GM23338 (cell line): ENCODE measurements at regions not wholly inside any gene's neighbourhood (a gene's known extent, or its start where the extent isn't known, plus 50 kb on each side); places are given as distances from the start of the nearest gene placed in this dataset.

Experiments used
- CREB1 ChIP-seq: fragments of 250-450 bp; sonication (Bioruptor Pico); IDR thresholded peaks from 2 replicates; pipeline ENCODE4 v1.5.0; 2020; ENCODE audit warnings: low read depth, mild to moderate bottlenecking, moderate library complexity
- CTCF ChIP-seq, 2 experiments: fragments of 200-600 bp in 1 of 2; sonication (generic) in 1 of 2; conservative IDR thresholded peaks; 2 replicates each; pipeline versions ENCODE4 v1.5.1 to v1.6.1; 2016 to 2017; ENCODE audit warnings: antibody characterized with exemption in 2 of 2, low read depth in 2 of 2, mild to moderate bottlenecking in 2 of 2, moderate library complexity in 1 of 2
- EZH2 ChIP-seq: fragments of 200-600 bp; sonication (generic); IDR thresholded peaks from one replicate; pipeline ENCODE4 v1.8.0; 2017; ENCODE audit warnings: antibody characterized with exemption, mild to moderate bottlenecking, low read depth; ENCODE audit not compliant: unreplicated experiment
- EZH2phosphoT487 ChIP-seq: fragments of 200-600 bp; sonication (generic); IDR thresholded peaks from one replicate; pipeline ENCODE4 v1.8.1; 2018; ENCODE audit warnings: antibody characterized with exemption; ENCODE audit not compliant: unreplicated experiment
- JUNB ChIP-seq: IDR thresholded peaks from one replicate; pipeline ENCODE4 v1.6.1; 2016; ENCODE audit warnings: antibody characterized with exemption; ENCODE audit not compliant: unreplicated experiment
- POLR2AphosphoS5 ChIP-seq: IDR thresholded peaks from 2 replicates; pipeline ENCODE4 v1.6.1; 2016; ENCODE audit warnings: antibody characterized with exemption, low read depth
- STAT1 ChIP-seq: IDR thresholded peaks from one replicate; pipeline ENCODE4 v1.6.1; 2016; ENCODE audit warnings: antibody characterized with exemption; ENCODE audit not compliant: unreplicated experiment
- ZNF331 ChIP-seq: fragments of 250-450 bp; sonication (Bioruptor Pico); IDR thresholded peaks from 2 replicates; pipeline ENCODE4 v1.5.0; 2020; ENCODE audit warnings: low read depth, mild to moderate bottlenecking, moderate library complexity
- TF ChIP-seq, protein P1 (sequence below): IDR thresholded peaks from one replicate; pipeline ENCODE4 v1.6.1; 2018; ENCODE audit warnings: antibody characterized with exemption; ENCODE audit not compliant: unreplicated experiment
- TF ChIP-seq, protein P2 (sequence below): IDR thresholded peaks from 2 replicates; pipeline ENCODE4 v1.6.1; 2016; ENCODE audit warnings: antibody characterized with exemption

- TF ChIP-seq CTCF (conservative IDR thresholded peaks at IDR 0.05; ENCODE audit: low read depth in 2 of 2) (no peak), POLR2AphosphoS5 (no peak), CREB1 (no peak), EZH2 (no peak), STAT1 (no peak), EZH2phosphoT487 (no peak), JUNB (no peak), ZNF331 (CRISPR knock-in tag) (no peak)
- TF ChIP-seq, protein P1, sequence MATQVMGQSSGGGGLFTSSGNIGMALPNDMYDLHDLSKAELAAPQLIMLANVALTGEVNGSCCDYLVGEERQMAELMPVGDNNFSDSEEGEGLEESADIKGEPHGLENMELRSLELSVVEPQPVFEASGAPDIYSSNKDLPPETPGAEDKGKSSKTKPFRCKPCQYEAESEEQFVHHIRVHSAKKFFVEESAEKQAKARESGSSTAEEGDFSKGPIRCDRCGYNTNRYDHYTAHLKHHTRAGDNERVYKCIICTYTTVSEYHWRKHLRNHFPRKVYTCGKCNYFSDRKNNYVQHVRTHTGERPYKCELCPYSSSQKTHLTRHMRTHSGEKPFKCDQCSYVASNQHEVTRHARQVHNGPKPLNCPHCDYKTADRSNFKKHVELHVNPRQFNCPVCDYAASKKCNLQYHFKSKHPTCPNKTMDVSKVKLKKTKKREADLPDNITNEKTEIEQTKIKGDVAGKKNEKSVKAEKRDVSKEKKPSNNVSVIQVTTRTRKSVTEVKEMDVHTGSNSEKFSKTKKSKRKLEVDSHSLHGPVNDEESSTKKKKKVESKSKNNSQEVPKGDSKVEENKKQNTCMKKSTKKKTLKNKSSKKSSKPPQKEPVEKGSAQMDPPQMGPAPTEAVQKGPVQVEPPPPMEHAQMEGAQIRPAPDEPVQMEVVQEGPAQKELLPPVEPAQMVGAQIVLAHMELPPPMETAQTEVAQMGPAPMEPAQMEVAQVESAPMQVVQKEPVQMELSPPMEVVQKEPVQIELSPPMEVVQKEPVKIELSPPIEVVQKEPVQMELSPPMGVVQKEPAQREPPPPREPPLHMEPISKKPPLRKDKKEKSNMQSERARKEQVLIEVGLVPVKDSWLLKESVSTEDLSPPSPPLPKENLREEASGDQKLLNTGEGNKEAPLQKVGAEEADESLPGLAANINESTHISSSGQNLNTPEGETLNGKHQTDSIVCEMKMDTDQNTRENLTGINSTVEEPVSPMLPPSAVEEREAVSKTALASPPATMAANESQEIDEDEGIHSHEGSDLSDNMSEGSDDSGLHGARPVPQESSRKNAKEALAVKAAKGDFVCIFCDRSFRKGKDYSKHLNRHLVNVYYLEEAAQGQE = no peak
- TF ChIP-seq, protein P2, sequence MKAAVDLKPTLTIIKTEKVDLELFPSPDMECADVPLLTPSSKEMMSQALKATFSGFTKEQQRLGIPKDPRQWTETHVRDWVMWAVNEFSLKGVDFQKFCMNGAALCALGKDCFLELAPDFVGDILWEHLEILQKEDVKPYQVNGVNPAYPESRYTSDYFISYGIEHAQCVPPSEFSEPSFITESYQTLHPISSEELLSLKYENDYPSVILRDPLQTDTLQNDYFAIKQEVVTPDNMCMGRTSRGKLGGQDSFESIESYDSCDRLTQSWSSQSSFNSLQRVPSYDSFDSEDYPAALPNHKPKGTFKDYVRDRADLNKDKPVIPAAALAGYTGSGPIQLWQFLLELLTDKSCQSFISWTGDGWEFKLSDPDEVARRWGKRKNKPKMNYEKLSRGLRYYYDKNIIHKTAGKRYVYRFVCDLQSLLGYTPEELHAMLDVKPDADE = no peak
These were observed 348.8 kb upstream of the ZNF717 start for GRCh38 chr3:76134166-76134565.
